WTC11 (cell line): ENCODE measurements at regions not wholly inside any gene's neighbourhood (a gene's known extent, or its start where the extent isn't known, plus 50 kb on each side); places are given as distances from the start of the nearest gene placed in this dataset.

Source experiments
- CTCF ChIP-seq: fragments of 200-600 bp; IDR thresholded peaks from 2 replicates; pipeline ENCODE4 v1.8.0; 2022; ENCODE audit warnings: antibody characterized with exemption
- ZNF423 ChIP-seq: fragments of 250-450 bp; sonication (Bioruptor Pico); IDR thresholded peaks from 2 replicates; pipeline ENCODE4 v2.1.2; 2022; ENCODE audit warnings: mild to moderate bottlenecking, moderate library complexity

GRCh38 chr20:24744747-24745146 is 204.3 kb upstream of the CST7 start:
- TF ChIP-seq CTCF (no peak), ZNF423 (CRISPR knock-in tag) (no peak)
